ENCODE measurements at regions not wholly inside any gene's neighbourhood (a gene's known extent, or its start where the extent isn't known, plus 50 kb on each side); places are given as distances from the start of the nearest gene placed in this dataset.

DNA sequence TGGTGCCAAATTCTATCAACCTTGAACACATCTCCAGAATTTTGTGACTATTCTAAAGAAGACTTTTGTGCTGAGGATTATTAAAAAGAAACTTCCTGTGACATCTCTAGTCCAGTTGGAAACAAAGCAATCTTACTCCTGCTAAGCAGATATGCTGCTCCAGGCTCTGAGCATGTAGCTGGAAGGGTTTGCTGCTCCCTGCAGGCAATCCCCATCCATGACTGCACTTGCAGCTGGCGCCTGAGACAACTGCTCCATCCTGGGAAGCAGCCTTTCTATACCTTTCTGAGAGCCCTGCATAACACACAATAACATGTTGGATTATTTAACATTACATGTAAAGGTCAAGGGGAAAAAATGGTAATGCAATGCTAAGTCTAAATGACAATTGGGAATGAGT is 105.1 kb downstream of the NDUFA12 start:
- TF ChIP-seq EZH2phosphoT487 (IDR thresholded peaks at IDR 0.05; ENCODE audit: low read length), result no peak
- TF ChIP-seq, protein P1, sequence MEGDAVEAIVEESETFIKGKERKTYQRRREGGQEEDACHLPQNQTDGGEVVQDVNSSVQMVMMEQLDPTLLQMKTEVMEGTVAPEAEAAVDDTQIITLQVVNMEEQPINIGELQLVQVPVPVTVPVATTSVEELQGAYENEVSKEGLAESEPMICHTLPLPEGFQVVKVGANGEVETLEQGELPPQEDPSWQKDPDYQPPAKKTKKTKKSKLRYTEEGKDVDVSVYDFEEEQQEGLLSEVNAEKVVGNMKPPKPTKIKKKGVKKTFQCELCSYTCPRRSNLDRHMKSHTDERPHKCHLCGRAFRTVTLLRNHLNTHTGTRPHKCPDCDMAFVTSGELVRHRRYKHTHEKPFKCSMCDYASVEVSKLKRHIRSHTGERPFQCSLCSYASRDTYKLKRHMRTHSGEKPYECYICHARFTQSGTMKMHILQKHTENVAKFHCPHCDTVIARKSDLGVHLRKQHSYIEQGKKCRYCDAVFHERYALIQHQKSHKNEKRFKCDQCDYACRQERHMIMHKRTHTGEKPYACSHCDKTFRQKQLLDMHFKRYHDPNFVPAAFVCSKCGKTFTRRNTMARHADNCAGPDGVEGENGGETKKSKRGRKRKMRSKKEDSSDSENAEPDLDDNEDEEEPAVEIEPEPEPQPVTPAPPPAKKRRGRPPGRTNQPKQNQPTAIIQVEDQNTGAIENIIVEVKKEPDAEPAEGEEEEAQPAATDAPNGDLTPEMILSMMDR (IDR thresholded peaks at IDR 0.05; ENCODE audit: low read length), result no peak
- TF ChIP-seq EZH2 (optimal IDR thresholded peaks at IDR 0.05; ENCODE audit: low read depth, low read length), result no peak
- Histone ChIP-seq H3K9ac (ENCODE audit: low read length) (no peak overlapping the region), H3K27me3 (replicated peaks; ENCODE audit: insufficient read depth, low read length) (no peaks in the 10 kb centered on the region), H3K9me2 (replicated peaks; ENCODE audit: insufficient read depth, low read length) (no peaks in the 10 kb centered on the region), H3K4me1 (ENCODE audit: low read length) (no peaks in the 10 kb centered on the region), H3K27ac (ENCODE audit: low read length) (no peak overlapping the region), H3K9me3 (replicated peaks; ENCODE audit: insufficient read depth, low read length) (no peaks in the 10 kb centered on the region), H3K79me2 (ENCODE audit: low read length) (no peaks in the 10 kb centered on the region), H2AFZ (ENCODE audit: low read length) (no peak overlapping the region), H3K4me3 (ENCODE audit: low read length) (no peak overlapping the region), H4K20me1 (ENCODE audit: insufficient read depth, low read length) (no peaks in the 10 kb centered on the region), H3K4me2 (ENCODE audit: low read depth, low read length) (no peak overlapping the region), H3K36me3 (replicated peaks; ENCODE audit: insufficient read depth, low read length) (no peaks in the 10 kb centered on the region), H3F3A (ENCODE audit: insufficient read depth, low read length) (no peaks in the 10 kb centered on the region)
- no peak for DNase-seq

DNA sequence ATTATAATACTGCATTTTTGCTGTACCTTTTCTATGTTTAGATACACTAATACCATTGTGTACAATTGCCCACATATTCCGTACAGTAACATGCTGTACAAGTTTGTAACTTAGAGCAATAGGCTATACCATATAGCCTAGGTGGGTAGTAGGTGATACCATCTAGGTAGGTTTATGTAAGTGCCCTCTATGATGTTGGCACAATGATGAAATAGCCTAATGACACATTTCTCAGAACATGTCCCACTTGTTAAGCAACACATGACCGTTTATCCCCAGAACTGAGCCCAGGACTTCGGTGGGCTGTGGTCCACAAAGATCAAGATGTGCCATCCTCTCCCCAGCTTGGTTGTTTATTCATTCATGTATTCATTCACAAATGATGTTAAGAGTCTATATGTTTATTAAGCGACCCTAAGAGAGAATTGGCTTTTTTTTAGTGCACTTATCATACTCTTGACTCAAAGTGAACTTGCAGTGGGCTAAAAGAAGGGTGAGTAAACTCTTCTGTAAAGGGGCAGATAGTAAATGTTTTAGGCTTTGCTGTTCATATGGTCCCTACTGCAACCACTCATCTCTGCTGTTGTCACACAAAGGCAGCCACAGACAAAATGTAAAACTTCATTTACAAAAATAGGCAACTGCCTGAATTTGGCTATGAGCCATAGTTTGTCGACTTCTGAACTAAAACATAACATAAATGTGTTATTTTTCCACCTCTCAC is 110.8 kb downstream of the NDUFA12 start:
- Histone ChIP-seq H3K4me3 (ENCODE audit: low read length) (no peak overlapping the region), H3K27me3 (replicated peaks; ENCODE audit: insufficient read depth, low read length) (no peaks in the 10 kb centered on the region), H2AFZ (ENCODE audit: low read length) (no peak overlapping the region), H3K4me1 (ENCODE audit: low read length) (no peaks in the 10 kb centered on the region), H3K36me3 (replicated peaks; ENCODE audit: insufficient read depth, low read length) (no peaks in the 10 kb centered on the region), H3K9me2 (replicated peaks; ENCODE audit: insufficient read depth, low read length) (no peaks in the 10 kb centered on the region), H3F3A (ENCODE audit: insufficient read depth, low read length) (no peaks in the 10 kb centered on the region), H3K9ac (ENCODE audit: low read length) (no peak overlapping the region), H4K20me1 (ENCODE audit: insufficient read depth, low read length) (no peaks in the 10 kb centered on the region), H3K27ac (ENCODE audit: low read length) (no peak overlapping the region), H3K9me3 (replicated peaks; ENCODE audit: insufficient read depth, low read length) (no peaks in the 10 kb centered on the region), H3K79me2 (ENCODE audit: low read length) (no peaks in the 10 kb centered on the region), H3K4me2 (ENCODE audit: low read depth, low read length) (no peak overlapping the region)
- no peak for TF ChIP-seq EZH2phosphoT487 (IDR thresholded peaks at IDR 0.05; ENCODE audit: low read length)
- TF ChIP-seq, protein P1 (IDR thresholded peaks at IDR 0.05; ENCODE audit: low read length), result no peak
- TF ChIP-seq EZH2 (optimal IDR thresholded peaks at IDR 0.05; ENCODE audit: low read depth, low read length), result no peak
- no peak for DNase-seq

DNA sequence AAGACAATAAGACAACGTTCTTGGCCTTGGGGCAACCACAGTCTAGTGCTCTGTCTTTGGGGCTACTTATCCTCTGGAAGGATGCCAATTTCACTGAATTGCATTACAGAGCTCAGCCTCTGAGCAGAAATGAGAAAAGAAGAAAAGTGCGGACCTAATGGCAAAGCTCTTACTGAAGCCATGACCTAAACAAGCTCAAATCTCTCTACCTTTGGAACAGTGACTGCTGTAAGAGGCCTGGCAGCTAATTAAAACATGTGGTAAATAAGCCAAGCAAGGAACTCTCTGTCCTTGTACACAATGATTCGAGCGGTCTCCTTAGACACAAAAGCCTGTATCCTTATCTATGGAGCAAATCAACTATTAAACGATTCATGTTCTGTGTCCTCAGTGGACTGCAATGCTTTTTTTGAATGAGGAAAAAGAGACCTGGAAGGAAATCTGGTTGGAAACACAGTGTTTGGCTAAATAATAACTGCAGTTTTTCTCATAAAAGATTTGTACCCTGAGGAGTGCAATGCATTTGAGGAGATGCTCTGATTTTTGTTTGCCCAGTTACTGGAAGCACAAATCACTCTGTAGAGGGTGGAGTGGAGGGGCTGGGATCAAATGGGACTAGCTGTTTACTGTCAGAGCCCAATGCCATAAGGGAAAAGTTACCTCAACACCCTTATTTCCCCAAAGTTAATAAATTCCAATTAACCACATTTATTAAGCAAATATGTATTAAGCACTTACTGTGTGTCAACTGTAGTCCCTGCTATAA is 113.9 kb downstream of the NDUFA12 start:
- Histone ChIP-seq H3K4me3 (ENCODE audit: low read length) (no peak overlapping the region), H4K20me1 (ENCODE audit: insufficient read depth, low read length) (no peaks in the 10 kb centered on the region), H2AFZ (ENCODE audit: low read length) (no peak overlapping the region), H3K4me1 (ENCODE audit: low read length) (no peaks in the 10 kb centered on the region), H3K27me3 (replicated peaks; ENCODE audit: insufficient read depth, low read length) (no peaks in the 10 kb centered on the region), H3F3A (ENCODE audit: insufficient read depth, low read length) (no peaks in the 10 kb centered on the region), H3K4me2 (ENCODE audit: low read depth, low read length) (no peak overlapping the region), H3K9me3 (replicated peaks; ENCODE audit: insufficient read depth, low read length) (no peaks in the 10 kb centered on the region), H3K27ac (ENCODE audit: low read length) (no peak overlapping the region), H3K9me2 (replicated peaks; ENCODE audit: insufficient read depth, low read length) (no peaks in the 10 kb centered on the region), H3K9ac (ENCODE audit: low read length) (no peak overlapping the region), H3K79me2 (ENCODE audit: low read length) (no peaks in the 10 kb centered on the region), H3K36me3 (replicated peaks; ENCODE audit: insufficient read depth, low read length) (no peaks in the 10 kb centered on the region)
- no peak for DNase-seq
- TF ChIP-seq EZH2phosphoT487 (IDR thresholded peaks at IDR 0.05; ENCODE audit: low read length) (no peak), EZH2 (optimal IDR thresholded peaks at IDR 0.05; ENCODE audit: low read depth, low read length) (no peak)
- TF ChIP-seq, protein P1 (IDR thresholded peaks at IDR 0.05; ENCODE audit: low read length), result no peak
